ENCODE measurements at regions not wholly inside any gene's neighbourhood (a gene's known extent, or its start where the extent isn't known, plus 50 kb on each side); places are given as distances from the start of the nearest gene placed in this dataset.

DNA sequence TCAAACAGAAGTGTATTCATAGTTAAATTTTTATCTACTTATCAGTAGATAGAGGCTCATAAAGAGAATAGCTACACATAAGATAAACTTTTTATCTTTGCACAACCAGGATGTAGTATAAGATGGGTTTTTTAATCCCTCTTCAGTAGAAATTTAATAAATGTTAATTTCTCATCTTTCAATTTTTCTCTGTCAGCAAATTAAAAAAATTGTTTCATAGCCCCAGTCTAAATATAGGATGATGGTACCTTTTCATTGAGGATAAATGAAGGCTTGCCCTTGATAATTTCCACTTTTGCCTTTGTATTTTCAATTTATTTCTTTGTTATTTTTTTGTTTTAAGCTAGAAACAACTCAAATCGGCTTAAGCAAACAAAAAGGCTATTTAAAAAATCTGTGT lies 251.2 kb upstream of the NOX3 start:
- no peak for DNase-seq (ENCODE audit: low read depth)
- H3K4me3 ChIP-seq (ENCODE audit: low read length) = no peak overlapping the region
- TF ChIP-seq, protein P1, sequence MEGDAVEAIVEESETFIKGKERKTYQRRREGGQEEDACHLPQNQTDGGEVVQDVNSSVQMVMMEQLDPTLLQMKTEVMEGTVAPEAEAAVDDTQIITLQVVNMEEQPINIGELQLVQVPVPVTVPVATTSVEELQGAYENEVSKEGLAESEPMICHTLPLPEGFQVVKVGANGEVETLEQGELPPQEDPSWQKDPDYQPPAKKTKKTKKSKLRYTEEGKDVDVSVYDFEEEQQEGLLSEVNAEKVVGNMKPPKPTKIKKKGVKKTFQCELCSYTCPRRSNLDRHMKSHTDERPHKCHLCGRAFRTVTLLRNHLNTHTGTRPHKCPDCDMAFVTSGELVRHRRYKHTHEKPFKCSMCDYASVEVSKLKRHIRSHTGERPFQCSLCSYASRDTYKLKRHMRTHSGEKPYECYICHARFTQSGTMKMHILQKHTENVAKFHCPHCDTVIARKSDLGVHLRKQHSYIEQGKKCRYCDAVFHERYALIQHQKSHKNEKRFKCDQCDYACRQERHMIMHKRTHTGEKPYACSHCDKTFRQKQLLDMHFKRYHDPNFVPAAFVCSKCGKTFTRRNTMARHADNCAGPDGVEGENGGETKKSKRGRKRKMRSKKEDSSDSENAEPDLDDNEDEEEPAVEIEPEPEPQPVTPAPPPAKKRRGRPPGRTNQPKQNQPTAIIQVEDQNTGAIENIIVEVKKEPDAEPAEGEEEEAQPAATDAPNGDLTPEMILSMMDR (IDR thresholded peaks at IDR 0.05; ENCODE audit: insufficient read depth, low read depth, low read length, missing control alignments) = no peak

DNA sequence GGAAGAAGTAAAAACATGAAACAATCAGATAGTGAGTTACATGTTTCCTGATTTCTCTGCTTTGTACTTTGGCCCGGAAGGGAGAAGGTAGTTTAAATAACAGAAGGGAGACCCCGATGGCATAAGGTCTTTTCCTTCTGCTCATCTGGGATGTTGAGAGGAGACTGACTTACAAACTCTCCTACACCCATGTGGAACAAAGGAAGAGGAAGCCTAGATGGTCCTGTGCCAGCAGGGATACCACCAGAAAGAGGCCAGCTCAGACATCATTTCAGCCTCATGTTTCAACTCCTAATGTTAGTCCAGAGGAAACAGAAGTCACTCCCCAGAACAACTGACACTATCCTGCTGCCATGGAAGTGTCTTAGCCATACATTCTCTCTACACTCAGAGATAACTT lies 250.7 kb upstream of the NOX3 start:
- TF ChIP-seq, protein P1 (IDR thresholded peaks at IDR 0.05; ENCODE audit: insufficient read depth, low read depth, low read length, missing control alignments) = no peak
- no peak for DNase-seq (ENCODE audit: low read depth)
- no peak overlapping the region for H3K4me3 ChIP-seq (ENCODE audit: low read length)

DNA sequence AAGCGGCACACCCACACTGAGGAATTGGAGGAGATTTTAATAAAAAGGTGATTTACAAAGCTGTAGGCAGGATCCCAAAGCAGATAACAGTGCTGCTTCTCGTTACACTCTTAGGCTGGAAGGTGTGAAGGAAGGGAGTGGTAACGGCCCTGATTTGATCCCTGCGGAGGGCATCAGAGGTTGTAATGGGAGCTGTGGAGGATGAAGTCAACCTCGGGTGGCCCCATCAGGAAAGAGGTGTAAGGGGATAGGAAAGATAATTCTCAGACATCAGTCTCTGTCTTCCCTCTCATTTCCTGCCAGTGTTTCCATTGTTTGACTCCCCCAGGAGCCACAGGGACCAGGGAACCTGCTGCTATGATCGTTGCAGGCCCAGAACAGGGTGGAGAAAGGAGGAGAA lies 245.7 kb upstream of the NOX3 start:
- no peak for DNase-seq (ENCODE audit: low read depth)
- no peak overlapping the region for H3K4me3 ChIP-seq (ENCODE audit: low read length)

DNA sequence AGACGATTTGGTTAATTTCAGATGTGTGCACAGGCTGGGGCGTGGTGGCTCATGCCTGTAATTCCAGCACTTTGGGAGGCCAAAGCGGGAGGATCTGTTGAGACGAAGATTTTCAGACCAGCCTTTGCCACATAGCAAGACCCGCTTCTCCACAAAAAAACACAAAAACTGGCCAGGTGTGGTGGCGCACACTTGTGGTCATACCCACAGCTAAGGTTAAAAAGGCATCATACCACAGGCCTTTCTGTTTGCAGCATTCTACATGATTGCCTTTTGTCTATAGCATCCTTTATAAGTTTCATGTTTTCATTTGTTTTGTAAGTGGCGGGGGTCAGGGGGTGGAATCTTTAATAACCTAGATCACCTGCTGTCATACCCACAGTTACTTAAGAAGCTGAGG lies 239.9 kb upstream of the NOX3 start:
- DNase-seq (ENCODE audit: low read depth) = no peak
- TF ChIP-seq, protein P1 (IDR thresholded peaks at IDR 0.05; ENCODE audit: insufficient read depth, low read depth, low read length, missing control alignments) = no peak

More for the DNA sequence above, 245.7 kb upstream of the NOX3 start:
- TF ChIP-seq, protein P1 (IDR thresholded peaks at IDR 0.05; ENCODE audit: insufficient read depth, low read depth, low read length, missing control alignments) = no peak

DNA sequence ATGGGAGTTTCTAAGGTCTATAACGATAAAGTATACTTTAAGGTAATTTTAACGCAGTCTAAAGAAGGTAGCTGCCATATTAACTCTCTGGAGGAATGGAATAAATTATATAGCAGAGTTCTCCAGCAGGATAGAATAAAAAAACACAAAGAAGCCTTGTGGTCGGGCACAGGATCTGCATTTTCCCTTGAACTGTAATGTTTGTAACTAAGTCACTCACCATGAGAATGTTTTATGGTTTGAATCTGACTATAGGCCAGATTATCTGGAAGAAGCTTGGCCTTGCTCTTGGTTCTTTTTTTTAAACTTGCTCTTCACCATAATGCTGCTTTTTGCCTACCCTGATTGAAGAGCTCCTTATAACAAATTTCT lies 238.8 kb upstream of the NOX3 start:
- no peak for DNase-seq (ENCODE audit: low read depth)
- no peak overlapping the region for H3K4me3 ChIP-seq (ENCODE audit: low read length)
- TF ChIP-seq, protein P1 (IDR thresholded peaks at IDR 0.05; ENCODE audit: insufficient read depth, low read depth, low read length, missing control alignments) = no peak

More for the DNA sequence above, 239.9 kb upstream of the NOX3 start:
- no peak overlapping the region for H3K4me3 ChIP-seq (ENCODE audit: low read length)

DNA sequence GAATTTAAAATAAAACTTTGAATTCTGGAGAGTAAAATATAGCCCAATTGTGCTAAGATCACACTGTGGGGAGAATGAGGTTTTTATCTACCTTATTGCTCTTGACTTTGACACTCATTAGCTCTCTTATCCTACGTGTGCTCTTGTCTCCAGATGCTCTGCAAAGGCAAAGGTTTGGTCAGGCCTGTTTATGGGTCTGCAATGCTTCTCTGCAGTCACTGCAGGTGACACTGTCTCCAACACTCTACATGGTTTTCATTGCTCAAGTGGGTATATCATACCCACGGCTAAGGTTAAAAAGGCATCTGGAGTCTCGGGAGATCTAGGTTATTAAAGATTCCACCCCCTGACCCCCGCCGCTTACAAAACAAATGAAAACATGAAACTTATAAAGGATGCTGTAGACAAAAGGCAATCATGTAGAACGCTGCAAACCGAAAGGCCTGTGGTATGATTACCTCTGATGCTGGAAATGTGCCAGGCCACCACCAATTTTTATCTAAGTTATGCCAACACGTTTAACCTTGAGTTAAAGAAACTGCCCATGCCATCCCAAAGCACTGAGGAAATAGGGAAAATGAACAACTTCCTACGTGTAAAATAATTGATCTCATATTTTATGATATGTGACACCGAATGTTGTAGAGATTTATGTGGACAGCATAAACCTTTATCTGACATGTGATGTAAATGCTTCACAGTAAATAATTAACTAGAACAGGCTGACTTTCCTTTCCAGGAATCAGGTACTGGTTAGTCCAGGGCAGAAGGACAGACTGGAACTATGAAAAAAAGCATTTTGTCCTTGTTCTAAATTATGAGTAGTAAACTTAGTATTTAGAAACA lies 238.2 kb upstream of the NOX3 start:
- TF ChIP-seq, protein P1 (IDR thresholded peaks at IDR 0.05; ENCODE audit: insufficient read depth, low read depth, low read length, missing control alignments) = no peak
- no peak for DNase-seq (ENCODE audit: low read depth)
- no peak overlapping the region for H3K4me3 ChIP-seq (ENCODE audit: low read length)

DNA sequence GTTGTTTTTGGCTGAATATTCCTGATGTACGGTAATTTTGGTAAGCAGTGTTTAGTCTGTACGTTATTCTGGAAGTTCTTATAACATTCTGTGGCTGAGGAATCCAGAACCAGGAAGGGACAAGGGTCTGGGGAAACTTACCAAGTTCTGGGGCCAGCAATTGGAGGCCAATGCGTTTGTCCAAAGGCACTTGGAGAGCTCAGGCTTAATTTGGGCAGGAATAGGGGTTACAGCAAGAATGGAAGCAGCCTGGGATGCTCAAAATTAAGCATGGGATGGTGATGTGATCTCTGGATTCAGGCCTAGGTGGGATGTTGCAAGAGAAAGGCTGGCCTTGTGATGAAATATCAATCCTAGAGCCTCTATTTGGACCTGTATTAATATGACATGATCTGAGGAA lies 235.2 kb upstream of the NOX3 start:
- TF ChIP-seq, protein P1 (IDR thresholded peaks at IDR 0.05; ENCODE audit: insufficient read depth, low read depth, low read length, missing control alignments) = no peak
- DNase-seq (ENCODE audit: low read depth) = no peak
- H3K4me3 ChIP-seq (ENCODE audit: low read length) = no peak overlapping the region
